Thyroid gland (tissue), 4 donors: ENCODE measurements at regions not wholly inside any gene's neighbourhood (a gene's known extent, or its start where the extent isn't known, plus 50 kb on each side); places are given as distances from the start of the nearest gene placed in this dataset.
A peak's percentile ranks its signal among the peaks of the same experiment; 100 is the strongest.

ENCODE experiments used
- DNase-seq, 2 donors: peaks; one replicate each; pipeline ENCODE4 v3.0.0-alpha.2; 2019
- H3K27ac ChIP-seq, 3 donors: fragments of 200-600 bp; sonication (generic); 1 replicate in 2 of 3; 2 replicates in 1 of 3; pipeline ENCODE4 v1.5.1; 2016 to 2019; ENCODE audit warnings: mild to moderate bottlenecking in 1 of 3, moderate library complexity in 1 of 3
- H3K27me3 ChIP-seq: fragments of 200-600 bp; sonication (generic); one replicate; pipeline ENCODE4 v1.5.1; 2019
- H3K36me3 ChIP-seq, 2 donors: fragments of 200-600 bp; sonication (generic); one replicate each; pipeline ENCODE4 v1.5.1; 2016 to 2019
- H3K4me1 ChIP-seq, 2 donors: fragments of 200-600 bp; sonication (generic); one replicate each; pipeline ENCODE4 v1.5.1; 2017 to 2019
- H3K4me3 ChIP-seq, 3 donors: fragments of 200-600 bp; sonication (generic); replicated peaks in 1 of 3; 1 replicate in 2 of 3; 2 replicates in 1 of 3; pipeline ENCODE4 v1.5.1; 2016; ENCODE audit warnings: mild to moderate bottlenecking in 1 of 3
- H3K9me3 ChIP-seq: fragments of 200-600 bp; sonication (generic); one replicate; pipeline ENCODE4 v1.5.1; 2017
- CTCF ChIP-seq, 6 experiments: fragments of 200-600 bp in 3 of 6; fragments of 450-650 bp in 3 of 6; sonication (generic) in 3 of 6; IDR thresholded peaks; one replicate each; pipeline ENCODE4 v1.5.1; 2016 to 2019; ENCODE audit warnings: antibody characterized with exemption in 6 of 6, mild to moderate bottlenecking in 2 of 6, inconsistent platforms in 1 of 6, moderate library complexity in 1 of 6
- POLR2A ChIP-seq, 2 donors: fragments of 450-650 bp; IDR thresholded peaks; one replicate each; pipeline ENCODE4 v1.6.1; 2017; ENCODE audit warnings: antibody characterized with exemption in 2 of 2, mild to moderate bottlenecking in 2 of 2, moderate library complexity in 1 of 2
- WGBS, 2 donors: methylation state at CpG; one replicate each; pipeline ENCODE4 v1.1.5; 2017; 5-methylcytosine and 5-hydroxymethylcytosine counted together
- intact Hi-C: fragments of 100-400 bp; cut with DNase I; formaldehyde crosslinking; loops from one replicate; pipeline ENCODE4 v1.15.1; 2023

- WGBS, 2 donors: 73 to 83% methylated on average over 4 of the region's 4 CpGs
- Histone ChIP-seq H3K4me3 (no peak overlapping the region), H3K27me3 (no peaks in the 10 kb centered on the region), H3K36me3 (no peaks in the 10 kb centered on the region), H3K9me3 (no peaks in the 10 kb centered on the region), H3K27ac (no peak overlapping the region), H3K4me1 (peaks cover 0 to 6% of the 10 kb centered on the region in 2 donors)
- intact Hi-C loops: no loop called here
- DNase-seq: no peak
- TF ChIP-seq POLR2A (IDR thresholded peaks at IDR 0.05) (no peak), CTCF (IDR thresholded peaks at IDR 0.05) (no peak)
These were observed 96.8 kb upstream of the TPM1 start for GRCh38 chr15:62945760-62946159.

GRCh38 chr15:62946940-62947339, 95.6 kb upstream of the TPM1 start:
- intact Hi-C loops: no loop called here
- Histone ChIP-seq H3K36me3 (no peaks in the 10 kb centered on the region), H3K27ac (no peak overlapping the region), H3K4me1 (no peaks in the 10 kb centered on the region), H3K4me3 (no peak overlapping the region), H3K27me3 (no peaks in the 10 kb centered on the region), H3K9me3 (no peaks in the 10 kb centered on the region)
- DNase-seq: no peak
- 84 to 92% methylated on average over 2 of the region's 2 CpGs for WGBS, 2 donors
- no peak for TF ChIP-seq CTCF (IDR thresholded peaks at IDR 0.05)
- TF ChIP-seq POLR2A (IDR thresholded peaks at IDR 0.05): no peak

- Histone ChIP-seq H3K27ac (no peak overlapping the region), H3K27me3 (no peaks in the 10 kb centered on the region), H3K4me3 (no peak overlapping the region), H3K9me3 (no peaks in the 10 kb centered on the region), H3K4me1 (peaks cover 0 to 5% of the 10 kb centered on the region in 2 donors), H3K36me3 (no peaks in the 10 kb centered on the region)
- intact Hi-C loops: no loop called here
- 60 to 68% methylated on average over 5 of the region's 5 CpGs for WGBS, 2 donors
- DNase-seq: no peak
- TF ChIP-seq CTCF (IDR thresholded peaks at IDR 0.05) (no peak), POLR2A (IDR thresholded peaks at IDR 0.05) (no peak)
These were observed 92.0 kb upstream of the TPM1 start for GRCh38 chr15:62950462-62950931.

- Histone ChIP-seq H3K9me3 (no peaks in the 10 kb centered on the region), H3K27me3 (no peaks in the 10 kb centered on the region), H3K4me3 (no peak overlapping the region), H3K36me3 (no peaks in the 10 kb centered on the region), H3K4me1 (peaks cover 0 to 5% of the 10 kb centered on the region in 2 donors), H3K27ac (no peak overlapping the region)
- DNase-seq: no peak
- WGBS, 2 donors: 84 to 92% methylated on average over 5 of the region's 5 CpGs
- intact Hi-C loops: no loop called here
- TF ChIP-seq CTCF (IDR thresholded peaks at IDR 0.05) (no peak), POLR2A (IDR thresholded peaks at IDR 0.05) (no peak)
These were observed 91.1 kb upstream of the TPM1 start for GRCh38 chr15:62951481-62951880.

GRCh38 chr15:62953021-62953420, 89.5 kb upstream of the TPM1 start:
- intact Hi-C loops: no loop called here

More at GRCh38 chr15:62953021-62953420, 89.5 kb upstream of the TPM1 start:
- Histone ChIP-seq H3K27me3 (no peaks in the 10 kb centered on the region), H3K4me3 (no peak overlapping the region), H3K36me3 (no peaks in the 10 kb centered on the region), H3K9me3 (no peaks in the 10 kb centered on the region), H3K27ac (no peak overlapping the region), H3K4me1 (peaks cover 0 to 15% of the 10 kb centered on the region in 2 donors)
- DNase-seq: peak; percentile 18 to 22
- WGBS, 2 donors: 35 to 38% methylated on average over 21 to 26 of the region's 29 CpGs
- TF ChIP-seq POLR2A (IDR thresholded peaks at IDR 0.05) (no peak), CTCF (IDR thresholded peaks at IDR 0.05) (no peak)
